GM21447 (cell line): ENCODE measurements at regions not wholly inside any gene's neighbourhood (a gene's known extent, or its start where the extent isn't known, plus 50 kb on each side); places are given as distances from the start of the nearest gene placed in this dataset.
"Not testable (repeated sequence)": the region's sequence is repeated elsewhere in the genome, so short reads cannot be mapped to it uniquely, and the experiment has no call there.

ENCODE experiments used
- ATAC-seq: cut with Tn5 transposase; IDR thresholded peaks from one replicate; pipeline ENCODE4 v1.9.1; 2021; ENCODE audit not compliant: unreplicated experiment

DNA sequence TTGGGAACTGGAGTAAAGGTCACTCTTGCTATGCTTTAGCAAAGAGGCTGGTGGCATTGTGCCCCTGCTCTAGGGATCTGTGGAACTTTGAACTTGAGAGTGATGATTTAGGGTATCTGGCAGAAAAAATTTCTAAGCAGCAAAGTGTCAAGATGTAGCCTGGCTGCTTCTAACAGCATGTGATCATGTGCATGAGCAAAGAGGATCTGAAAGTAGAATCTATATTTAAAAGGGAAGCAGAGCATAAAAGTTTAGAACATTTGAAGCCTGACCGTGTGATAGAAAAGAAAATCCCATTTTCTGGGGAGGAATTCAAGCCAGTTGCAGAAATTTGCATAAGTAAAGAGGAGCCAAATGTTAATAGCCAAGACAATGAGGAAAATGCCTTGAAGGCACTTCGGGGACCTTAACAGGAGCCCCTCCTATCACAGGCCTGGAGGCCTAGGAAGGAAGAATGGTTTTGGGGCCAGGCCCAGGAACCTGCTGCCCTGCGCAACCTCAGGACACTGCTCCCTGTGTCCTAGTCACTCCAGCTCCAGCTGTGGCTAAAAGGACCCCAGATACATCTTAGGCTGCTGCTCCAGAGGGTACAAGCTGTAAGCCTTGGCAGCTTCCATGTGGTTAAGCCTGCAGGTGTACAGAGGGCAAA lies 212.2 kb upstream of the LINGO1 start:
- ATAC-seq, result no peak

DNA sequence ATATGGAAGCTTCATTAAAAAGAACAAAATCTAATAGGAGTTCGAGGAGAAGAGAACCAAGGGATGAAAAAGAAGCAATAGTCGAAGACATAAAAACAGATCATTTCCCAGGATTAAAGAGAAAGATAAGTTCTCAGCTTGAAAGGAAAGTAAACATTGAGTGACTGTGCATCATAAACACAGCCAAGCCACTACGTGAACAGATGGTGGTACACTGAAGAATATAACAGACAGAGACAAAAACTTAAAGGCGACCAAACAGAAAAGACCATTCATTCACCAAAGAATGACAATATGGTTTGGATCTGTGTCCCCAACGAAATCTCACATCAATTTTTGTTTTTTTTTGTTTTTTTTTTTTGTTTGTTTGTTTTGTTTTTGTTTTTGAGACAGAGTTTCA lies 210.8 kb upstream of the LINGO1 start:
- ATAC-seq, result no peak

DNA sequence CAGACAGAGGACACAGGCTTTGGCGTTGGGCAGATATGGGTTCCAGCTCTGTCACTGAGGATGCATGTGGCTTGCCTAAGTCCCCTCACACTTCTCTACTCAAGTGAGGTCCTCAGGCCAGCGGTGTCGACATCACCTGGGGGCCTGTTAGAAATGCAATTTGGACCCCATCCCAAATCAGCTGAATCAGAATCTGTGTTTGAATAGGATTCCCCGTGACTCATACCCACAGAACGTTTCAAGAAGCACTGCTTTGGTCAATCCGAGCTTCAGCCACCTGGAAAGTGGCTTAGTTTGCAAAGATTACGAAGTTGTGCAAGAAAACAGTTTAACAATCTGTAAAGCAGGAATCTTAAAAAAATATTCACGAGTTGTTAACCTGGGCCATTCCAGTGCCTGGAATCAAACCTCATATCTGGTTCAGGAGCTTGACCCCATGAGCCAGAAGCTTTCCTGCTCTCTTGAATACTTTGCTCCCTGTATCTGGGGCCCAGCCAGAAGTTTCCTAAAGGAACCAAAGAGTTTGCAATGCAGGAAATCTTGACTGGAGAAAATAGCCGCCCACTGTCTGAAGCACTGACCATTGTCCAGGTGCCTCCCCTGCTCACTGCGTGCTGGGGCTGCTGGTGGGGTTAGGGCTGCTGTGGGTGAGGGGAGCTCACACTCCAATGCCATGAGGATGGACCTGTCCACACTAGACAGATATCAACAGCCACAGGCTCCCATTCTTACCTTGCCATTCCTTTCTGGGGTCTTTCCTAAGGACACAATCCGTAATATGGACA lies 208.5 kb upstream of the LINGO1 start:
- no peak for ATAC-seq

DNA sequence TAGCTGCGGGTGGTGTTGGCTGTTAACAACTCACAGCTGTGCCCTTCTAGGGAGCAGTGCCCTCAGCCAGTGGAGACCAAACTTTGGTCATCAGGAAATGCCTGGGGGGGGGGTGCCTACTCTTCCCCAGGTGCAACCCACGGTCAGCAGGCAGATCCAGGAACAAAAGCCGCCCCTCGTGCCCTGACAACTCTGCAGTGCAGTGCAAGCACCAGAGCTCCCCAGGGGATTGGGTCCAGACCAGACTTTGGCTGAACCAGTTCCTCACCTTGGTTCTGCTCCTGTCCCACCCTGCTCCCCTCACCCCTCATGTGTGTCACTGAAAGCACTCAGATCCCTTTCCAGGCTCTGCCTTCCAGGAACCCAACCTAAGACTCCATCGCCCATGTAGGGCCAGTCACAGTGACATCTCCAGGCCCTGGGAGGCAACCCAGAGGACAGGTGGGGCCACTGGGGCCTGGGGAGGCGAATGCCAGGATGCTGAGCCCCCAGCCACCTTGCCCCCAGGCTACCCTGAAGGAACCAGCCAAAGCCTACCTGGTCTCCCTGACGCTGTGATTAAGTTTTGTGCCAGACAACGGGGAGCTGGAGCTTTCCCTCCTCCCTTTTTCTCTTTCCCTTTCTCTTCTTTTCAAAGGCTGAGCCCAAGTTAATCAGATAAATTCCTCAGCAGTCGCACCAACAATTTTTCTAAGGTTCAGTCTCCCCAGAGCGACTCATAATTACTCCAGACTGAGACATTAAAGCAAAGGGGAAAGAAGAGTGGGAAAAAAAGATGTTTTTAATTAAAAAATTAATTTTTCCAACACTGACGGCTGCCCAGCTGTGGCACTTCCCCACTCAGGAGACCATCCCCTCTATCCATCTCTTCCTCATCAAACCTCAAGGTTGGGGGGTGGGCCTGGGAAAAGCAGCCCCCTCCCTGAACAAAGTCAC lies 207.5 kb upstream of the LINGO1 start:
- no peak for ATAC-seq

DNA sequence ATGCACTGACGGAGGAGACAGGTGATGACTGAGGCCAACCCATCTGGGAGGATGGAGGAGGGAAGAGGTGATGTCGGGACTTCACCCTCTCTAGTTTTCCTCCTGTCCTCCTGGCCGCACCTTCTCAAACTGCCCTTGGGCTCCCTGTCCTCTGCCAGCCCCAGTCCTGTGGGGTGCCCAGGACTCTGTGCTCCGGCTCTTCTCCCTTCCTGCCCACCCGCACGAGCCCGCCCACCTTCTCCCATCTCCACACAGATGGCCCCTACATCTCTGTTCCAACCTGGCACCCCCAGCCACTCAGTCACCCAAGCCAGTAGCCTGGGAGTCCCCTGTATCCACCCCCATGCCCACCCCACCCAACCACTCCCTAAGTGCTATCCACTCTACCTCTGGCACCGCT lies 206.7 kb upstream of the LINGO1 start:
- no peak for ATAC-seq

DNA sequence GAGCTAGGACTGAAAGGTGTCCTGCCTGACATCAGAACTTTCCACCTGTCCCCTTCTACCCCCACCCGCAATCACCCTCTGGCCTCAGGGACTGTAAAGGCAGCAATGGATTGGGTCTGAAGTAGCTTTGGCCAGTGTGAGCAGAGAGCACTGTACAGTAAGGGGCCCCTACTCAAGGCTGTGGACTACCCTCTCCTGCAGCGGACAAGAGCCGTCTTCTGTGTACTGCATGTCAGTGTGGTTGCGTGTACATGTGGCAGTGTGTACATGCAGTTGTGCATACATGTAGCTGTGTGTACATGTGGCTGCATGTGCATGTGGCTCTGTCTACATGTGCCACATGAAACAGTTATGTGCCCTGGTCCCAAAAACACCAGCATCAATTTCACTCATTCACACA lies 205.9 kb upstream of the LINGO1 start:
- no peak for ATAC-seq

DNA sequence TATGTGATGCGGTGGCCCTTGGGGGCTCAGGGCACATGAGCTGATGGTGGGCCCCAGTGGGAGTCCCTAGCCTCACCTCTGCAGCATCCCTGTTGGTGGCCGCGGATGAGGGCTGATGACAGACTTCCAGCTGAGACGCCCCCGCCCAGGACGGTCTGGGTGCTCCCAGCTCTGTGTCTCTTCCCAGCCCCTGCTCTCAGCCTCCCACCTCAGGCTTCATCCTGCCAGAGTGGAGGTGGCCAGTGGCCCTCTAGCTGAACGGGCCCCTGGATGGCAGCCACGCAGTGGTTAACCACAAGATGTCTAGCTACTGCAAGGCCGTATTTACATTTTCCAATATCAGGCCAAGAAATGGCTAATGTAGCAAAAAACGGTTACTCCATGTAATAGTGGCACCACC lies 205.3 kb upstream of the LINGO1 start:
- no peak for ATAC-seq

DNA sequence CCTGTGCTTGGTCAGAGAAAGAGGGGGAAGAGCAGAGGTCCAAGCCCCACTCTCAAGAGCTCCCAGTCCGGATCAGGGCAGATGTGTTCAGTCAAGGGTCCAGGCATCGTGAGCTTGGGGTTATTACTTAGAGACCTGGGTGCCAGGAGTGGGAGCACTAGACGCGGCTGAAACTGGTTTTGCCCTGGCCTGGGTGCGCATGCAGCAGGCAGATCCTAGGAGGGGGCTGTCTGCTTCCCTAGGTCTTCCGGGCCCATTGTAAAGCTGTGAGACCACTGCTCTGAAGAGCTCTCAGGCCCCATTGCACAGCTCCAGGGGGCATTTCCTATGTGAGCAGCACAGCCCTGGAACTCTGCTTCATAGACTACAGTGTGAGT lies 204.9 kb upstream of the LINGO1 start:
- no peak for ATAC-seq

DNA sequence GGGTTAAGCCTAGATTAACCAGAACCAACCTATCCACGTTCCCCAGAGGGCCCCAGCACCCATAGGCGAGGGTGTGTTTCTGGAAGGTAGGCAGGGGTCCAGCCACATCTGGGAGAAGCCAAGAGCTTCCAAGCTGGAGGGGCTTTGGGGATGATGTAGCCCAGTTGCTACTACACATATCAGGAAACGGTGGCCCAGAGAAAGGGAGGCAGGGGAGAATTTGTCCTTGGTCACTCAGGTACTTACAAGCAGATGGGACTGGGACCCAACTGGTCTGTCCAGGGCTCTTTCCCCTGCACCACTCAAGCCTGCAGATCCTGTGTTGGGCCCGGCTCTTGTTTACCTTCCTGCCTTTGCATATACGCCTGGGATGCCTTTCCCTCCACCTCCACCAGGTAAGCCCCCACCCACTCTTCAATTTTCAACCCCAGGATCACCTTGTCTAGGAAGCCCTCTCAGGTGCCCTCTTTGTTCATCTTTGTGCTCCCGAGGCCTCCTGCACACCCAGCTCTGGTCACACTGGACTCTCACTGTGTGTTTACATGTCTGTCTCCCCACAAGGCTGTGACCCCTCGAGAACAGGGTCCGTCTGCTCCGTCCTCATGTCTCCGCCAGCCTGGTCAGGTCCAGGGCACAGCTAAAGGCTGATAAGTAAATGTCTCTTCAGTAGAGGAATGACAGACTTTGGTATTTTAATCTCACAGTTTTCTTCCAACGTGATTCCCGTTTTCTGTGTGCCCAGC lies 204.4 kb upstream of the LINGO1 start:
- no peak for ATAC-seq

DNA sequence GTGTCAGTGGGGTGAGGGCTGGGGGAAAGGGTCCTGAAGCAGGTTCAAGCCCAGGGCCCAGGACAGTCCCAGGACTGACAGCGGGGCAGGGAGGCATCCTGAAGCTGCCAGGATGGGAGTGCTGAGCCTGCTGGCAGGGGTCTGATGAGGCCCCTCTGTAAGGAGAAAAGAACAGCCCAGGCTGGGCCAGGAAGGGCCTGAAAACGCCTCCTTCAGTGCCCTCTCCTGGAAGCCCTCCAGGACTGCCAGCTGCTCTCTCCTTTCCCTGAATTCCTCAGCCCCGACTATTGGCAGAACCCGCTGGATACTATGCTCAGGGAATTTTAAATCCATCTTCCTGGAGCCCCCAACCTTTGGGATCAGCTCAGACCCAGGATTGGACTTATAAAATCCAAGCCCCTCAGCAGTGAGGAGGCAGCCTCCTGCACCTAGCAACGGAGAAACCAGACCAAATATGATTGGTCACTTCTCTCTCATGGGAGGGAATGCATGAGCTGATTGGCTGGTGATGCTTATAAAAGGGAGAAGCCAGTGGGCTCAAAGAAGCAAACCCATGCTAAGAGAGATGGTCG lies 203.5 kb upstream of the LINGO1 start:
- no peak for ATAC-seq

DNA sequence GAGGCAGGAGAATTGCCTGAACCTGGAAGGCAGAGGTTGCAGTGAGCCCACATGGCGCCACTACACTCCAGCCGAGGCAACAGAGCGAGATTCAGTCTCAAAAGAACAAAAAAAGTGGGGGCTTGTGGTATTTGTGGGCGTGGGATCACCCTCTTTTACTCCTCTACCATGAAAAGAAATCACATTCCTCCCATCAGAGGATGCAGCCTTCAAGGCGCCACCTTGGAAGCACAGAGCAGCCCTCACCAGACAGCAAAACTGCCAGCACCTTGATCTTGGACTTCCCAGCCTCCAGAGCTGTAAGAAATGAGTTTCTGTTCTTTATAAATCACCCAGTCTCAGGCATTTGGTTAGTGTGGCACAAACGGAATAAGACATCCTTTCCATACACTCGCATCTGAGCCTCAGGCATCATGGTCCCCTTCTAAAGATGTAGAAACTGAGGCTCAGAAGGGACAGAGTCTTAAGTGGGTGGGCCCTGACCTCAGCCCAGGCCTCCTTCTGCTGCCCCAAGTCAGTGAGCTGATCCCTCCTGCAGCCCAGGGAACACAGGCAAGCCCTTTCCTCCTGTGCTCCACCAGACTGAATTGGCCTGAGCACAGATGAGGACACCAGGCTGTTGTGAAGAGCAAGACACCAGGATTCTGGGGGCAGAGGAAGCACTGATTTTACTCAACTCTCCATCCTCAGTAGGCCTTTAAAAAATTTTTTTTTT lies 201.7 kb upstream of the LINGO1 start:
- ATAC-seq, result no peak

DNA sequence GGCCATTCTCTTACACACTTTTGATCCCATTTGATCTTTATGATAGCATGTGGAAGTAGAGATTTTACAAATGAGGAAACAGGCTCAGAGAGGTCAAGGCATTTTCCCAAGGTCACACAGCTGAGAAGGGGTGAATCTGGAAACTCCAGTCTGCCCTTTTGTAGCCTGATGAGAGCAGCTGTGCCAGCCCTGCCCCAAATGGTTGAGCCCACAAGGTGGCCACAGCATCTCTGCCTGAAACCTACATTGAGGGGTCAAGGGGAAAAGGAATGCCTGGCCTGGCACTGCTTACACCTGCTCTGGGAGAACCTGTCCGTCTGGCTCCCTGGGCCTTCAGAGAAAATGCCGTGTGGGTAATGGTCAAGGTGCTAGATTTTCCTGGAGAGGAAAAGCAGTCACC lies 200.2 kb upstream of the LINGO1 start:
- ATAC-seq, result no peak

DNA sequence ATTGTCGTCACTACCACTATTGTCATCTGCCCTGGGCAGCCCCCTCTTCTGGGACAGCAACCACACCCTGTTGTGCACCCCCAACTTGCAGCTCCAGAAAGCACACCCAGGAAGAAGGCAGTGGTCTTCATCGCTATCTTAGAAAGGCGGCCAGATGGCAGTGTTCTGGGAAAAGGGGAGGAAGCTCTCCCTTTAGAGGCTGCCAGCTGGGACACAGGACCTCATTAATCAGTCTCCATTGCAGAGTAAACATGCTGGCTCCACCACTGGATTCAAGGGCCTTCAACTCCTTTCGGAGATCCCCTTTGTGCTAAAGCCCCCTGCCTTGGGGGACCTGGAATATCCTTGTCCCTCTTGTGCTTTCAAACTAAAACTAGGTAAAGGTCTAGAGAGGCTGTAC lies 199.3 kb upstream of the LINGO1 start:
- ATAC-seq, result no peak

DNA sequence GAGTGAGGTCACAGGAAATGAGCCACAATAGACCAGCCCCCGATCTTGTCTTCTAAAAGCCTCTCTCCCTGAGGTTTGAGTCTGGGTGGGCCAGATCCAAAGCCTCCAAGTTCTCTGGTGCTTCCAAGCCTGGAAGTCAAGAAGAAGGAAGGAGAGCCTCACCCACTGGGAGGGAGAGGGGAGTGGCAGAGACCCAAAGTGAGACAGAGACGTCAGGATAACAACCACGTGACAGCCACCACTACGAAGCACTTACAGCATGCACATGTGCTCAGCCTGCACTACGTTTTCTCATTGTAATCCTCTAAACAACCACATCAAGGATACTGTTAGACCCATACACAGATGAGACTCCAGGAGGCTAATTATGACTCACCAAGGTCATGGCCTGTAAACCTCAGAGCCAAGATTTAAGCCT lies 197.3 kb upstream of the LINGO1 start:
- no peak for ATAC-seq

DNA sequence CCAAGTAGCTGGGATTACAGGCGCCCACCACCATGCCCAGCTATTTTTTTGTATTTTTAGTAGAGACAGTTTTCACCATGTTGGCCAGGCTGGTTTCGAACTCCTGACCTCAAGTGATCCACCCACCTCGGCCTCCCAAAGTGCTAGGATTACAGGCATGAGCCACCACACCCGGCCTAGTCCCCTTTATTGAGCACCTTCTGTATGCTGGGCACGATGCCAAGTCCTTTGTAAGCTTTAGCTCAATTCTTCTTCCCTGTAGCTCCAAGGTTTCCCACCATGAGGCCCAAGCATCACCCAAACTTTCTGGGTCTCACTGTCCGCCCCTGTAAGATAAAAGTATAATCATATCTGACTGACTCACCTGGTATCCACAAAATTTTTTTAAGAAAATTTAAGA lies 196.6 kb upstream of the LINGO1 start:
- not testable (repeated sequence) for ATAC-seq

DNA sequence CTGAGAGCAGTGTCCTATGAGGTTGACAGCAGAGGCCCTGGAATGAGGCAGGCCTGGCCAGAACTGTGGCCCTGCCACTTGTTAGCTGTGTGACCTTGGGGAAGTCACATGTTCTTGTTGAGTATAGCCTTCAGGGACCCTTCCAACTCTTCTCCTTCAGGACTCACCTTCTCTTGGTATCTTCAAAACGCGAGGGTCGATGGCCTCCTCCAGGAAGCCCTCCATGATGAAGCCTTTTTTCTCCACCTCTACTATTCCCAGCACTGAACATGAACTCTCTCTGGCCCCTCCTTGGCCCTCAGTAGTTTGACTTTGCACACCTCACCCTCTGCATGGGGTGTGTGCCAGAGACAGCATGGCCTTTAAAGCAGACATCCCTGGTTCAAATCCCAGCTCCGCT lies 195.1 kb upstream of the LINGO1 start:
- no peak for ATAC-seq

DNA sequence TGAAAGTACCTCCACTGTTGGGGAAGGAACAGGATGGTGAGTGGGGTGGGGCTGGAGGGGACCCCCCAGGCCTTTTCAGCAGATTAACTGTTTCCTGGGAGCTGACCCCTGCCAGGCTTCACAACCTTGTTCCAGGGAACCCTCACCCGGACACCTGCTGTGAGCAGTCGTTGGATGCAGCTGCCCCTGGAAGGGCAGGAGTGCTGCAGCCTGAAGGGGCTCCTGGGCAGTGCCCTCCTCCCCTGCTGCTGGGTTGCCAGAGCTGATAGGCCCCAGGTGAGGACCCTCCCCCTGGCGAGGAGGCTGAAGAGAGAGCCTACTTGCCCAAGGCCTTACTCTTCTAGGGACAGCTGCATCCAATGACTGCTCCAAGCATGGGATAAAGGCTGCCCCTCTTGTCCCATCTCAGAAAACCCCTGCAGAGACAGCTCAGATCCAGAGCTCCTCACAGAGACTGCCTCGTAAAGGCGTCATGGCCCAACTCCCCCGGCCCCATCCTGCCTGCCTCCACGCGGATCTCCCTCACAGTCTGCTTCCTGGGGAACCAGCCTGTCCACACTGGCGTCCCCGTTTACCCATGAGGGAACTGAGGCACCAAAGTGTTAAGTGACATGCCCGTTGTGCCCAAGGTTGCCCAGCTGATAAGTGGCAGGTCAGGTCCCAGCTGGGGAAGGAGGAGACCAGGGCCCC lies 193.4 kb upstream of the LINGO1 start:
- no peak for ATAC-seq

DNA sequence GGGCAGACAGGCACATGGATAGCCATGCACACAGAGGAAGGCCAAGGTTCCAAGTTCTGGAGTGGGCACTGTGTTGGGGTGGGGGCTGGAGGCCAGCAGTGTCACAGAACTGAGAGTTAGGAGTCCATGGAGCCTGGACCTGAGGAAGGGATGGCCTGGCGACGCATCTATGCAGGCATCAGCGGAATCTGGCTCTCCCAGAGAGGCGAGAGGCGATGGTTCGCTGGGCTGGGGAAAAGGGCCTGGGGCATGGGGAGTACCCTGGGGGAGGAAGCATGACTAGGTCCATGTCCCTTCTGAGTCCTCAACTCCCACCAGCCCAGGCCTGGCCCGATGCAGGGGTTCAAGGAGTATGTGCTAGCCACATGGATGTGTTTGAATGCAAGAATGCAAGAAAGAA lies 192.8 kb upstream of the LINGO1 start:
- no peak for ATAC-seq

DNA sequence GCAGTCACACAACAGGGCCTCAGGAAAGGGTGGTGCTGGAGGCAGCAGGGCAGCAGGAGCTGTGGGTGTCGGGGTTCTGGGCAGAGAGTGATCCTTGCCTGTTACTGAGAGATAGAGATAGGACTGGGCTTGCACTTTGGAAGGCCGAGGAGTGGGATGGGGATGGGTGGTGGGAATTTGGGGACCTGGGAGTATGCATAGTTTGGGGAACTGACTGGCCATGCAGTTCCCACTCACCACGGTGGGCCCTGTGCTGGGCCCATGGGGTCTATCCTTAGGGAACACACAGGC lies 192.5 kb upstream of the LINGO1 start:
- ATAC-seq, result no peak
